ENCODE measurements at regions not wholly inside any gene's neighbourhood (a gene's known extent, or its start where the extent isn't known, plus 50 kb on each side); places are given as distances from the start of the nearest gene placed in this dataset.

DNA sequence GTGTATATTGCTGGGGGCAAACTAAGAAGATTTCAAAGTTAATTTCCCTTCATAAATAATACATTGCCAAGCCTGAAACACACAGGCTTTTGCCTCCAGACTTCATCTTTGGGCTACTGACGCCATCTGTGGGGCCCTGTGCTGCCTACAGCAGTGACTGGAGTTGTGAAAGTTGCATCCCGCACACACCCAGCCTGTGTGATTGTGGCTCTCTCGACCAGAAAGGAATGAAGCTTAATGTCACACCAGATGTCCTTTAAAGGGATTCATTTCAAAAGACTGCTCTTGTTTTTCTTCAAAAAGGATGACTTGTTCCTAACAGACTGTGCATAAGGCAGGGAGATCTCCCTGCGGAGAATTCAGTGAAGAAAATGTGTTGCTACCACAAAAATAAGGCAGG is 210.5 kb downstream of the FAM181B start:
- TF ChIP-seq, protein P1, sequence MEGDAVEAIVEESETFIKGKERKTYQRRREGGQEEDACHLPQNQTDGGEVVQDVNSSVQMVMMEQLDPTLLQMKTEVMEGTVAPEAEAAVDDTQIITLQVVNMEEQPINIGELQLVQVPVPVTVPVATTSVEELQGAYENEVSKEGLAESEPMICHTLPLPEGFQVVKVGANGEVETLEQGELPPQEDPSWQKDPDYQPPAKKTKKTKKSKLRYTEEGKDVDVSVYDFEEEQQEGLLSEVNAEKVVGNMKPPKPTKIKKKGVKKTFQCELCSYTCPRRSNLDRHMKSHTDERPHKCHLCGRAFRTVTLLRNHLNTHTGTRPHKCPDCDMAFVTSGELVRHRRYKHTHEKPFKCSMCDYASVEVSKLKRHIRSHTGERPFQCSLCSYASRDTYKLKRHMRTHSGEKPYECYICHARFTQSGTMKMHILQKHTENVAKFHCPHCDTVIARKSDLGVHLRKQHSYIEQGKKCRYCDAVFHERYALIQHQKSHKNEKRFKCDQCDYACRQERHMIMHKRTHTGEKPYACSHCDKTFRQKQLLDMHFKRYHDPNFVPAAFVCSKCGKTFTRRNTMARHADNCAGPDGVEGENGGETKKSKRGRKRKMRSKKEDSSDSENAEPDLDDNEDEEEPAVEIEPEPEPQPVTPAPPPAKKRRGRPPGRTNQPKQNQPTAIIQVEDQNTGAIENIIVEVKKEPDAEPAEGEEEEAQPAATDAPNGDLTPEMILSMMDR (conservative IDR thresholded peaks at IDR 0.05; ENCODE audit: low read depth, low read length), result no peak
- TF ChIP-seq EZH2 (IDR thresholded peaks at IDR 0.05; ENCODE audit: low read length, unreplicated experiment), result no peak

Measured in PC-3 (cell line).